Esophagus muscularis mucosa (tissue), 4 donors: ENCODE measurements at regions not wholly inside any gene's neighbourhood (a gene's known extent, or its start where the extent isn't known, plus 50 kb on each side); places are given as distances from the start of the nearest gene placed in this dataset.
A peak's percentile ranks its signal among the peaks of the same experiment; 100 is the strongest.

Experiments
- DNase-seq: peaks from one replicate; pipeline ENCODE4 v3.0.0-alpha.2; 2017; ENCODE audit errors: extremely low spot score
- H3K27ac ChIP-seq, 4 donors: fragments of 200-600 bp; sonication (generic); replicated peaks in 1 of 4; 1 replicate in 3 of 4; 2 replicates in 1 of 4; pipeline ENCODE4 v1.5.1; 2016 to 2019; ENCODE audit warnings: mild to moderate bottlenecking in 1 of 4
- H3K27me3 ChIP-seq, 4 donors: fragments of 200-600 bp; sonication (generic); one replicate each; pipeline versions ENCODE4 v1.5.1 to v1.6.0; 2016 to 2019
- H3K36me3 ChIP-seq, 4 donors: fragments of 200-600 bp; sonication (generic); one replicate each; pipeline ENCODE4 v1.5.1; 2016 to 2019
- H3K4me1 ChIP-seq, 4 donors: fragments of 200-600 bp; sonication (generic); one replicate each; pipeline ENCODE4 v1.5.1; 2016 to 2019
- H3K4me3 ChIP-seq, 4 donors: fragments of 200-600 bp; sonication (generic); 1 replicate in 2 of 4; 2 replicates in 2 of 4; pipeline ENCODE4 v1.5.1; 2016 to 2019; ENCODE audit warnings: mild to moderate bottlenecking in 4 of 4, moderate library complexity in 1 of 4
- H3K9me3 ChIP-seq, 4 donors: fragments of 200-600 bp; sonication (generic); 1 replicate in 3 of 4; 2 replicates in 1 of 4; pipeline ENCODE4 v1.5.1; 2016 to 2019
- CTCF ChIP-seq, 3 experiments: fragments of 200-600 bp in 2 of 3; fragments of 450-650 bp in 1 of 3; sonication (generic) in 2 of 3; IDR thresholded peaks; one replicate each; pipeline ENCODE4 v1.5.1; 2017 to 2019; ENCODE audit warnings: antibody characterized with exemption in 3 of 3, mild to moderate bottlenecking in 2 of 3, moderate library complexity in 1 of 3
- EP300 ChIP-seq: sonication (generic); formaldehyde crosslinking; IDR thresholded peaks from one replicate; pipeline ENCODE4 v1.6.1; 2017; ENCODE audit warnings: antibody characterized with exemption
- POLR2A ChIP-seq: fragments of 450-650 bp; IDR thresholded peaks from one replicate; pipeline ENCODE4 v1.6.1; 2017; ENCODE audit warnings: antibody characterized with exemption, moderate library complexity, mild to moderate bottlenecking, low read depth
- POLR2AphosphoS5 ChIP-seq, 2 donors: sonication (generic); formaldehyde crosslinking; IDR thresholded peaks; one replicate each; pipeline ENCODE4 v1.6.1; 2017; ENCODE audit warnings: antibody characterized with exemption in 2 of 2
- WGBS: methylation state at CpG from one replicate; pipeline ENCODE4 v1.1.5; 2018; 5-methylcytosine and 5-hydroxymethylcytosine counted together
- intact Hi-C: fragments of 100-400 bp; cut with DNase I; formaldehyde crosslinking; loops from one replicate; pipeline ENCODE4 v1.15.1; 2023

DNA sequence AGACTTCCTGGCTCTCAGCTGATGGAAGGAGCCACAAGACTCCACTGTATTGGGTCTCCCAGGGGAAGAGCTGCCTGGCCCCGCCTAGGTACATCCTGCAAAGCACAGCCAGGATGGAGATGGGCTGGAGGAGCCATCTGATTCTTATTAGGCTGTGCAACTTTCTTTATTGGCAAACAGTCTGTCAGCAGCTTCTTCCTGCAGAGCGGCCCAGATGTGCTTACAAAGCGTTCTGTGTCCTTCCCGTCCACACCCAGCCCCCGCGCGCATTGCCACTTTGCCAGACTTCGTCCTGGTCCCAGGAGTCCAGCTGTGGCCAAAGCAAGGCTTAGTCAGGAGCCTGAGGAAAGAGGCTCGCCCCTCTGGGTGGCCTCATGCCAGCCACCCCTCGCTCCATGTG lies 409.3 kb downstream of the ZNF536 start:
- peak; percentile 80 for DNase-seq
- WGBS: 72% methylated on average over 9 of the region's 10 CpGs
- Histone ChIP-seq H3K4me3 (no peak overlapping the region), H3K27ac (no peak overlapping the region), H3K4me1 (no peaks in the 10 kb centered on the region), H3K36me3 (no peaks in the 10 kb centered on the region), H3K9me3 (no peaks in the 10 kb centered on the region), H3K27me3 (peaks cover 0 to 12% (median 0%) of the 10 kb centered on the region in 4 donors)
- no peak for TF ChIP-seq CTCF (IDR thresholded peaks at IDR 0.05)
- TF ChIP-seq POLR2AphosphoS5 (IDR thresholded peaks at IDR 0.05): no peak
- TF ChIP-seq EP300: no peak
- TF ChIP-seq POLR2A: no peak
- intact Hi-C loops: no loop called here

- WGBS: 86% methylated on average over 1 of the region's 2 CpGs
- DNase-seq: peak; percentile 70
- TF ChIP-seq POLR2AphosphoS5 (IDR thresholded peaks at IDR 0.05): no peak
- TF ChIP-seq CTCF (IDR thresholded peaks at IDR 0.05): no peak
- no peak for TF ChIP-seq POLR2A
- TF ChIP-seq EP300: no peak
- H3K27me3 ChIP-seq: peaks cover 0 to 12% (median 0%) of the 10 kb centered on the region in 4 donors
- H3K4me3 ChIP-seq: no peak overlapping the region
- intact Hi-C loops: no loop called here
- H3K4me1 ChIP-seq: no peaks in the 10 kb centered on the region
- no peaks in the 10 kb centered on the region for H3K9me3 ChIP-seq
- no peaks in the 10 kb centered on the region for H3K36me3 ChIP-seq
- no peak overlapping the region for H3K27ac ChIP-seq
Observed at GRCh38 chr19:30781047-30781446, 408.9 kb downstream of the ZNF536 start.

DNA sequence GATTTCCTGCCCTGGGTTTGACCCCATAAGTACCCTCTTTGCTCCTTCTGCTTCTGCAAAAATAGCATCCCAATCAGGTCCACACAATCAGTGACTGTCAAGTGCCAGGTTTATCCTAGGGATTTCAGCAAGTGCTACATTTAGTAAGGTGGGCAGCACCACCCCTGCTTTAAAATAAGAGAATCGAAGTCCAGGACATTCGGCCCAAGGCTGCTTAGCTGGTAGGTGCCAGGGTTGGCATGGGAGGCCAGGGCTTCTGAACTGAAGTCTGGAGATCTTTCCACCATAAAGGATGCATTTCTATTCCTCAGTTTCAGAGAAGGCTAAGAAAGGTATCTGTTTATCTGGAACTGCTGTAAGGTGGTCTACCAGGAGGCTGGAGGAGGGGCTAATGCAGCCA lies 408.3 kb downstream of the ZNF536 start:
- intact Hi-C loops: no loop called here
- peak; percentile 72 for DNase-seq
- H3K9me3 ChIP-seq: no peaks in the 10 kb centered on the region
- WGBS: 89% methylated on average over 2 of the region's 2 CpGs
- TF ChIP-seq EP300: no peak
- no peak for TF ChIP-seq POLR2AphosphoS5 (IDR thresholded peaks at IDR 0.05)
- H3K4me3 ChIP-seq: no peak overlapping the region
- H3K27me3 ChIP-seq: peaks cover 0 to 12% (median 0%) of the 10 kb centered on the region in 4 donors
- no peaks in the 10 kb centered on the region for H3K36me3 ChIP-seq
- H3K4me1 ChIP-seq: no peaks in the 10 kb centered on the region
- no peak overlapping the region for H3K27ac ChIP-seq

DNA sequence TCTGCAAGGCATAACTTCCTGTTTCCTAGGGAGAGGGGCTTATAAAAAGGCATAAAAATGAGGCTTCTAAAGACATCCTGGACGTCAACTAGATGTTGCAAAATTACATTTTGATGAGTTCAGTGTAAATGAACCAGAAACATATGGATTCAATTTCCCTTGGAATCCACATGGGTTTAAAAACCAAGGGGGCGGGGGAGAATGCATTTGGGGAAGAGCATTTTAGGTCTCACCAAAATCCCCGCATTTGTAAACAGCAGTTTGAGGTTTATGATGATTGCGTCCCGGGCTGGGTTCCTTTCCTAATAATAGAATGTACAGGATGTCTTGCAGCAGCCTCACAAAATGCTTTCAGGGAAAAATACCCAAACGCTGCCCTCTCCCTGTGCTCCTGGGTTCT lies 407.8 kb downstream of the ZNF536 start:
- Histone ChIP-seq H3K36me3 (no peaks in the 10 kb centered on the region), H3K27me3 (peaks cover 0 to 12% (median 0%) of the 10 kb centered on the region in 4 donors), H3K4me3 (no peak overlapping the region), H3K4me1 (no peaks in the 10 kb centered on the region), H3K27ac (no peak overlapping the region), H3K9me3 (no peaks in the 10 kb centered on the region)
- intact Hi-C loops: no loop called here
- TF ChIP-seq POLR2AphosphoS5 (IDR thresholded peaks at IDR 0.05): no peak
- TF ChIP-seq EP300: no peak
- no peak for TF ChIP-seq CTCF (IDR thresholded peaks at IDR 0.05)
- TF ChIP-seq POLR2A: no peak
- WGBS: 38% methylated on average over 6 of the region's 6 CpGs
- peak; percentile 37 for DNase-seq

DNA sequence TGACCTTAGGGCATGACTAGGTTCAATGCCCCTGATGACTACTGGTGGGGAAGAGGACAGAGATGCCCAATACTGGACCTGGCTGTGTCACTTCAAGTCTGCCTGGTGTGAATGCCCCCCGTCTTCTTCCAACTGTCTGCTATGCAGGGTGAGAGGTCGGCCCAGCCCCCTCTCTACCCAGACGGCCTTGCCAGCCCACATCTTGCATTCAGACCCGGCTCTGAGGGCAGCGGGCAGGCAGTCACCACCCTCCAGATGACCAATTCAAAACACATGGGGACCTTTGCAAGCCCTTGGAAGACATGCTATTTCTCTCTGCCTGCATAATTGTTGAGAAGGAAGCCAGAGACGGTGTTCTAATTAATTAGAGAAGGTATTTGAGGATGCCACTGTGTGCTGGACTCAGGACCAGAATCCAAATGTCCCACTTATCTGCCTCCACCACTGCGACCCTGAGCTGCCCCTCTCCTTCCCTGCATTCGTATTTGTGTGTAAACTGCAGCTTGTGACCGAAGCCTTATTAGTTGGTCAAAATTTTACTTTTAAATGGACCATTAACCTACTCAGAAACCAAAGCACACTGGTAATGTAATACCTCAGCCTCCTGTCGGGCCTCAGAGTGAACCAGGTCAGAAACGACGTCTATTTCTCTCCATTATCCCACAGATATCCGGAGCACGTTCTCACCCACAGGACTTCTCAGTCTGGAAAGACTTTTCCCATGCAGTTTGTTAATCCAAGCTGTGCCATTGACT lies 407.0 kb downstream of the ZNF536 start:
- Histone ChIP-seq H3K36me3 (no peaks in the 10 kb centered on the region), H3K4me3 (no peak overlapping the region), H3K9me3 (no peaks in the 10 kb centered on the region), H3K4me1 (no peaks in the 10 kb centered on the region), H3K27ac (no peak overlapping the region), H3K27me3 (peaks cover 0 to 12% (median 0%) of the 10 kb centered on the region in 4 donors)
- peak; percentile 75 for DNase-seq
- WGBS: 94% methylated on average over 13 of the region's 14 CpGs
- intact Hi-C loops: no loop called here
- TF ChIP-seq CTCF (IDR thresholded peaks at IDR 0.05) (no peak), POLR2AphosphoS5 (IDR thresholded peaks at IDR 0.05) (no peak), EP300 (no peak), POLR2A (no peak)
